NCI-H146 (cell line): ENCODE measurements at regions not wholly inside any gene's neighbourhood (a gene's known extent, or its start where the extent isn't known, plus 50 kb on each side); places are given as distances from the start of the nearest gene placed in this dataset.
"Not testable (repeated sequence)": the region's sequence is repeated elsewhere in the genome, so short reads cannot be mapped to it uniquely, and the experiment has no call there.

Experiments
- DNase-seq: peaks from one replicate; lab custom pipeline; 2025; lab: John Stamatoyannopoulos, UW

DNA sequence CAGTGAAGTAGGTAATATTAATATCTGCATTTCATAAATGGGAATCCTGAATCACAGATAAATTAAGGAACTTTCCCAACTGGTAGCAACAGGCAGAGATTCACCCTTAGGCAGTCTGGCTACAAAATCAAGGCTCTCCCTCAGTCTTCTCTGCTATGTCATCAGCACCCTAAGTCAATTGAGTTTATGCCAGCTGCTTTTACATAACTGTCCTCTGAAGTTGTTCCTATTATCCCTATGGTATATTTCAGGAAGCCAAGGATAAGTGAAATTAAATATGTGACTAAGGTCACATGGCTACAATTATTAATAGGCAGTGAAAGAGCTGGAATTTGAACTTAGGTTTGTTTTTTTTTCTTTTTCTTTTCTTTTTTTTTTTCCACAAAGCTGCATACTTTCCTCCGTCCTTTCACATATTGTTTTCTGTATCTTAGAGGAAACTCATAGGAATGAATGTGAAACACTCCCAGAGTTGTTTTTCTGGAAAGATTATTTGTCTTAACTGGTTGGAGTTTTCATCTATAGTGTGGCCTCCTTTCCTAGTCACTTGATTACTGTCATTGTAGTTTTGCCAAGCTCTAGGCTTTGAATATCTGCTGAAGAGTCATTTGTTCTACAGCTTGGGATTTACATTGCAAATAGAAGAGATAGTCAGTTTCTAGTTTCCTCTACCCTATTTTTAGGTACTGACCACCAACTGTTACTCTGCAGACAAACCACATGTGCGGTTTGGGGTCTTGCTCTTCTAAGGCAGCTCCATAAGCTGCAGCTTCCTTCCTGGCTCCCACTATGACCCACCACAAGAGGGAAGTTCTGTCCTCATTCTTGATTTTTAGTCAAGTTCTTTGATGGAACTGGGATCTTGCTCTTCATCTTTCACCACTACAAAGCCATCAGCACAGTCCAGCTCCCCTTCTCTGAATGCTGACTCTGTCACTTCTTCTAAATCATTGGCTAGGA lies 338.0 kb upstream of the KIAA1217 start:
- no peak for DNase-seq

DNA sequence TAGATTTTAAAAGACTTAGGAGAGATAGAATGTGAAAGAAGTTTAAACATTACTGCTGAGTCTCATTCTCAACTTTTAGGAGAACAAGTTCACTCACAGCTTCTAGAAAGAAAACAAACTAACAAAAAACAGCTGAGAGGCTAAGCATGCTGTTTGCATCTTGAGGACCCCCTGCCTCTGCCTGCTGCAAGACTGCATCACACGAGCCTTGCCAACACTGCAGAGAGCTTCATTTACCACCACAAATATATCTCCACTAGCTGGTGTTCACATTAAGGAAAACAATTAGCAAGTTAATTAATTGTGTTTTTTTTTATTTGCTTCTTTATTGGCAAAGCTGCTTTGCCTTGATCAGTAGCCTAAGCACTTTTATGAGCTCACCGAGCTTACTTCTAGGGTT lies 336.6 kb upstream of the KIAA1217 start:
- DNase-seq: no peak

DNA sequence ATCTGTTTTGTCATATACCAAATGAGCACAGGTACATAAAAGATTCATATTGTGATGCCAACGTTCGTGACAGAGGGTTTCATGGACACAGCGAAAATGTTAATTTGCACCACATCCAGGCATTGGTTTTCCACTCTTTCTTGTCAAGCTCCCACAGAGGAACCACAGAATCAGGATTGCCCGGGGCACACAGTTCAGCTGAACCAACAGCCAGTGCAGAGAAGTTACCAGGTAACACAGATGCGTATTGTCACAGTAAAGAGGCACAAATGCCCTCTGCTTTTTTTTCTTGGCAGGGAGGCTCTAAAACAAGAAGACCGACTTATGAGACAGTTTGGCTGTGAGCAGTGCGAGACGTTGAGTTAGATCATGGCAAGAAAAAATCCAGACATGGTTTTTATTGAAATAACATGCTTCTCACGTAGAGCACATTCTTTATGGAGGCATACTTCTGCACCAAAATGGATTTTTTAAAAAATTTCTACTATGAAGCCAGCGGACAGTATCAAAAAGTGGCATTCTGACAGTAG lies 331.1 kb upstream of the KIAA1217 start:
- DNase-seq: no peak

DNA sequence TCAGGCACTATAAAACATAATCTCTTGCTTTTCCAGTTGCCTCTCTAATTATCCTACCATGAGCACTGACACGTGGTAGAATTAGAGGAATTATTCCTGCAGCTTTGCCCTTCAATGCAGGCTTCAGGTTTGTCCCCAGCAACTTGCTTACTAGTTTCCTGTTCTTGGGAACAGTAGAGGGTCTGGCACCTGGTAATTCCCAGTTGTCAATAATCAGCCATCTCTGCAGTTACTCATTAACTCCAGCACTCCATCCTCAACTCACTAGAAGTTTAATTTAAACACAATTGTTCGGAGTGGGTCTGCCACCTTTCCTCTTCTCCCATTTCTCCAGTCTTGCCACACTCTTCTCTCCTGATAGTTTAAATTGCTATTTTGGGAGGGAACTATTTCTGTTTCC lies 324.3 kb upstream of the KIAA1217 start:
- DNase-seq: no peak

DNA sequence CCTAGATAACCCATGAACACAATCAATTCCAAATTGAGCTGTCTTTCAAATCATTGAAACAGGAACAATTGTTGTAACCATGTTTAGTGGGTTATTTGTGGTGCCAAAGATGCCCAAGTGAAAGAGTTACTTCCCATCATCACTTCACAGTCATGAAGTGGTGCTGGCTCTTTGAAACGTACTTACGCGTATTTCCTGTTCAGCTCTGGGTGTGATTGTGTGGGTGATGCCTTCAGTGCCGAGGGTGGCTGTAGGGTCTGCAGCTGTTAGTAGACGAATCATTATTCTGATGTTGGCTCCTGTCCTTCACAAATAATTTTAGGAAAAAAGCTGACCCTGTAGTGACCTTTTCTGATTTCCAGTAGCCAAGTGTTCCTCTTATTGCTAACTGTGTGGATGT lies 323.1 kb upstream of the KIAA1217 start:
- no peak for DNase-seq

DNA sequence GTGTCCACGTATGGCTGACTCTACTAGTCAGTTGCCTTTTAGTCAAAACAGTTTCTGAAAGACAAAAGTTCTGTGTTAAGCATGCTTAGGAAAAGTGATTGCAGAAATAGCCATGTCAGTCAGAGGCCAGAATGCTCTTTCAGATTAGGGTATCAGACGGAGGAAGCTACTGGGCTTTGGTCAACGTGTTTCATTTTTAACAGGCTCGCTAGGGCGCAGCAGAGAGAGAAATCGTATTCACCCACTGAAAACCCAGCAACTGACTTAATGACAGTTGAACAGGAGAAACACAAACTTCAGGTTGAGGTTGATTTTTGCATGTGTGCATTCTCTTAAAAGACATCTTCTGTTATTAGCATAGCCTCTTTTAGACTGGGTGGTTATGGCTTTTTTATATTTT lies 322.6 kb upstream of the KIAA1217 start:
- DNase-seq: no peak

DNA sequence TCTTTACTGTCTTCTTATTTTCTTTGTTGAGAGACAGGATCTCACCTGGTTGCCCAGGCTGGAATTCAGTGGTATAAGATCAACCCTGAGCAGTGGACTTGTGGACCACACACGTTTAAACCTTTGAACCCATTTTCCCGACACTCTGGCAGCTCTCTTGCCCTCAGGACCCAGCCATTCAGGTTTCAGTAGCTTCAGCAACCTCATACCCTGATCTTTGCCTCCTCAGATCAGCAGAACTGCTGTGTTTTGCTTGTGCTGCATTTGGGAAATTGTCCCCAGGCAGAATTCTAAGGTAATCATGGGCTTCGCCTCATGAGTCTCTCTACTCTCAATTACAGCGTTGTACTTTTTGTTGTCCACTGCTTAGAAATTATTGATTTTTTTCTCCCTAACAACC lies 317.6 kb upstream of the KIAA1217 start:
- DNase-seq: no peak

DNA sequence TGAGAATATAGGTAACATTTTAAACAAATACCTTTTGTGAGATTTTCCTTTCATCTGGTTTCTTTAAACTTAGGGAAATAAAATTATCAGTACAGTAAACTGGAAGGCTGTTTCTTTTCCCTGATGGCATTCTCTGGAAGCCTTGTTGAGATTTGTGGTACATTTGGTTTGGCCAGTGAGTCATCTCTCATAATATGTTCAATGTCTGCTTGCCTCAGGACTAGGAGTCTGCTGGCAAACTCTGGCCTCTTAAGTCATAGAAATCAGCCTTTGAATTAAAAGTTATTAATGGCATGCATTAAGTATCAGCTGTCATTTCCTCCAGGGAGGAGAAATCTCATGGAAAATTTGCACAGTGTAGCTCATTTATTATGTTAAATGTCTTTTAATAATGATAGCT lies 316.6 kb upstream of the KIAA1217 start:
- DNase-seq: no peak

DNA sequence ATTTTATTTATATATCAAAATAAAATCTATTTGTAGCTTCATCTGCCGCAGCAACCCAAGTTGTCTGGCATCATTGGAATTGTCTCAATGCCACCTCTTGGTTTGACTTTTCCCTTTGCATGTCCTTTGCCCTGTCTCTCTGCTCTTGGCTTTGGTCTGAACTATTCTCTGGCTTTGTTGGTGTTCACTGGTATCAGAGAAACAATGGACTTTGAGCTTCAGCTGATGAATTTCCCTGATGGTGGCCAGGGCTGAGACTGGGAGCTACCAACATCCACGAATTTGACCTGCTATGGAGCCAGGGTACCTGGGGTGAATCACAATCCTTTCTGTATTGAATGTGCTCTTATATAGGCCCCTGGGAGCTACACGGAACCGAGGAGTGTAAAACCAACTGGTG lies 311.7 kb upstream of the KIAA1217 start:
- no peak for DNase-seq

DNA sequence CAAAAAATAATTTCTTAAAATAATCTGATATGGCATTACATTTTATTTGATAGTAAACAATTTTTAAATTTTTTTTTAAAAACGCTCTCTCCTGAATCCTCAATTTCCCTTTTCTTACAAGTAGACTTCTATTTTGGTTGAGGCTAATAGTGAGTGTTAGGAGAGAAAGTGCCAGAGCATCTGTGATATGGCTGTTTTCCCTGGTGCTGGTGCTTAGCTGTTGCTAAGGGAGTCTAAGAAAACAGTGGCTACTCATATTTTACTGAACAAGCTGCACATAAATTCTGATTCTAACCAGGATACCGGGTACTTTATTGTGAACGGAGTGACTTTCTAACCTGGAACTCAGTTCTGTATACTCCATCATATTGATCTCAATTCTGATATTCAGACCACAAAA lies 311.1 kb upstream of the KIAA1217 start:
- no peak for DNase-seq

DNA sequence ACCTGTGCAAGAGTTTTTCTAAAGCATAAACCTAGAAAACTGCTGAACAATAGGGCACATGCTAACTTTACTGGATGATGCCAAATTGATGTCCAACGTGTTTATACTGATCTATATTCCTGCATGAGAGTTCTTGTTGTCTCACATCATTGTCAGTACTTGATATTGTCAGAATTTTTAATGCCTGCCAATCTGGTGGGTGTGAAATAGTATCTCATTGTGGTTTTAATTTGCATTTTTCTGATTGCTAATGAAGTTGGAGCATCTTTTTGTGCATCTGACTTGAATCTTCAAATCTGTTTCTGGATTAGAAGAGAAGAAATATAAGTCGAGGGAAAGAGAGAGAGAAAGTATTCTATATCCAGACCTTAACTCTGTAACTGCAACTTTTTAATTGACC lies 309.8 kb upstream of the KIAA1217 start:
- DNase-seq: no peak

DNA sequence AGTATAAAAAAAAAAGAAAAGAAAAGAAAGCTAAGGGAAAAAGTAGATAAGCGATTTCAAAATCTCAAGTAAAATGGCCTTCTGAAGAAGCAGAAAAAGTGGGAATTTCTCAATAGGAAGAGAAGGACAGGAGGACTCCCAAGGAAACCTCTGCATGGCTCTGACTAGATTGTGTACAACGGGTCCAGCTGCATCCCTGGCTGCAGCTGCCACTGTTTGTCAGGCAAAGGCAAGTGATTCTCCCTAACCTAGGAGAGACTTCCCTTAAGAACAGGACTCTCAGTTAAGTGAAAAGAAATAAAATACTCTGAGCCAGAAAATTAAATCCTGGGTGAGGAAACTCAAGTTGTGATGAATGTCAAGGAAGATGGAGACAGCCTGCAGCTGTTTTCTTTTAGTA lies 298.6 kb upstream of the KIAA1217 start:
- no peak for DNase-seq

DNA sequence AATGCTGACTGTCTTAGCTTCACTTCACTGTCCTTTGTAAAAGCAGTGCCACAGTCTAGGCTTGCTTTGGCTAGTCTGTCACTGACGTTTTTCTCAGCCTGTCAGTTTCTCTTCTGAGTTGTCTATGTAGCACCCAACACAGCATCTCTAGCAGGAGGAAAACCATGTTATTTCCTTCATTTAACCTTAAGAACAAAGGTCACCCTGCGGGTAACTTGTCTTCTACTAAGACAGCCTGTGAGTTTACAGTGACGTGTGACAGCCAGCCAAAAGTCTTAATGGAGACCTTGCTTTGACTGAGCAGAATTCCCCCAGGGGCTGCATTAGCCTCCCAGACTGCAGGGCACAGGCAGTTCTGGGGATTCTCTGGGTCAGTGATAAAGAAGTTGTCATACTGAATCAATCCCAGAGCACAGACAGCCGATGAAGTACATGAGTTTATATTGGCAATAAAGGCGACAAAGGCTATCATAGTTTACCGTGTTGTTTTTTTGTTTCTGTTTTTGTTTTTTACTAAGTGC lies 296.0 kb upstream of the KIAA1217 start:
- DNase-seq: no peak

DNA sequence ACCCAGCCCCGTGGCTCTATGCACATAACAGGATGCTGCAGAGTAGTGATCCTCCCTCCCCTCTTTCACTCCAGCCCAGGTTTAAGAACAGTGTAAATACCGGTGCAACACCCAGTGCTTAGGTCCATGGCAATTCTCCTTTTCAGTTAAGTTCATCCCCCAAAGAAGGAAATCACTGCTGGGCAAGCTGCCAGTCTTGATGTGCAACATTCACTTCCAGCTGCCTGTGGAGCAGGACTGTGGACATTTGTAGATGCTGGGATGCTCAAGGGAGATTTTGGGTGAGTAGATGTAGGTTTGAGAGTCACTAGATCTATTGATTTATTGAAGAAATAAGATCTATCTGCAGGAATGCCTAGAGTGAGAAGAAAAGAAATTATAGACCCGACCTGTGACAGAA lies 294.3 kb upstream of the KIAA1217 start:
- DNase-seq: no peak

DNA sequence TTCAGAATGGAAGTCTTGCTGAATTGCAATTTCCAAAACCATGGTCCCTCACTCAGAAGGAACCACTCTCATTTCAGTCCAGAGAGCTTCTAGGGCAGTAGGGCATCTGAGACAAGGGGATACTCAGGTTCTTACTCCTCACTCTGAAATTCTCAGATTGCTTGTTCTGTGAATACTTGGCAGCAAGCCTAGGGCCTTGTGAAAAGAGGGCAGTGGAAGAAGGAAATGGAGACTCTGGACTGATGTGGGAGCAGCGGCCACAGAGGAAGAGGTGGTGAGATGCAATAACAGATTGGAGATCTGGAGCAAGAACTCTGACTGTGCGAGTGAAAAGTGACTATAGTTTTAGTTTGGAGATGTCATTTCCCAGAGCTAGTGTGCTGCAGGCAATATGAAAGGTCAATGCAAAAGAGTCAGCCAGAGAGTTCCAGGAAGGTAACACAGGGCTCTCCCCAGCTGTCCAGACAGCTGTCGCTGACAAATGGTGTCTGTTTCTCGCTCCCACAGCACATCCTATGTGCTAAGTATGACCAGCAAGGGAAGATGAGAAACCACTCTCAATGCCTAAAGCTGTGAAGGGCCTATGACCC lies 291.6 kb upstream of the KIAA1217 start:
- DNase-seq: no peak

DNA sequence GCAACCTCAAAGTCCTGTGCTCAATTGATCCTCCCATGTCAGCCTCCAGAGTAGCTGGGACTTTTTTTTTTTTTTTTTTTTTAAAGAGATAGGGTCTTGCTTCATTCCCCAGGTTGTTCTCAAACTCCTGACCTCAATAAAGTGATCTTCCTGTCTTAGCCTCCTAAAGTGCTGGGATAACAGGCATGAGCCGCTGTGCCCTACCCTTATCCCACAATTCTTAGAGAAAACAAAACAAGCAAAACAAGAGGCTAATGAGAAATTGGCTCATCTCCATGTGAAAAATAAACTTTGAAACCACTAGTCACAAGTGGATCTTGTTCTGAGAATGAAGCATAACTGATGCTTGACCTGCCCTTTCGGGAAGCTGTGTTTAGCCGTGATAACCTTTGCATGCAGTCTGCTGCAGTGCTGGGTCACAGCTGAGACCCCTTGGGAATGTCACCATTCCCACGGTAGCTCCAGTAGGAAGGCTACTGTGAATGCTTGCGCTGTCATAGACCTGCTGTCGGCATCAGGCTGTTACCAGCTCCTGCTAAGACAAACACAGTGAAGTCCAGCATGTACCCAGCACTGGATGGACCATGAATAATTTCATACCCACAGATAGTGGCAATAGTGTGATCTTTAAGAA lies 290.7 kb upstream of the KIAA1217 start:
- DNase-seq: no peak

DNA sequence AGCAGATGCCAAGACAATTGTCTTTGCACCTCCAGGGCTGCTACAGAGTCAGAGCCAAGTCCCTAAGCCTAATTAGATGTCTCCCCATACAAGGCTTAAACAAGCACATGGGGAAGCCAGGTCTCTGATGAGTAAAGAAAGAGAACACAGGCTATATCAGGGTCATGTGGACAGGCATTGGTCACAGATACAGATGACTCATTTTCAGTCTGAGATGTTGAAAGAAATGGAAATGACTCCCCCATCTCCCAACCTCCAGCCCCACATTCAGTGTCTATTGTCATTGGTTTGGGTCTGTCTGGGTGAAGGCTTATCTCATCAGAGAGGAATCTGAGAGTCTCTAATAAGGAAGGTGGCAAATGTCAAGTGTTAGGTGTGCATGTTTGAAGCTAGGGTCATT lies 290.1 kb upstream of the KIAA1217 start:
- no peak for DNase-seq

DNA sequence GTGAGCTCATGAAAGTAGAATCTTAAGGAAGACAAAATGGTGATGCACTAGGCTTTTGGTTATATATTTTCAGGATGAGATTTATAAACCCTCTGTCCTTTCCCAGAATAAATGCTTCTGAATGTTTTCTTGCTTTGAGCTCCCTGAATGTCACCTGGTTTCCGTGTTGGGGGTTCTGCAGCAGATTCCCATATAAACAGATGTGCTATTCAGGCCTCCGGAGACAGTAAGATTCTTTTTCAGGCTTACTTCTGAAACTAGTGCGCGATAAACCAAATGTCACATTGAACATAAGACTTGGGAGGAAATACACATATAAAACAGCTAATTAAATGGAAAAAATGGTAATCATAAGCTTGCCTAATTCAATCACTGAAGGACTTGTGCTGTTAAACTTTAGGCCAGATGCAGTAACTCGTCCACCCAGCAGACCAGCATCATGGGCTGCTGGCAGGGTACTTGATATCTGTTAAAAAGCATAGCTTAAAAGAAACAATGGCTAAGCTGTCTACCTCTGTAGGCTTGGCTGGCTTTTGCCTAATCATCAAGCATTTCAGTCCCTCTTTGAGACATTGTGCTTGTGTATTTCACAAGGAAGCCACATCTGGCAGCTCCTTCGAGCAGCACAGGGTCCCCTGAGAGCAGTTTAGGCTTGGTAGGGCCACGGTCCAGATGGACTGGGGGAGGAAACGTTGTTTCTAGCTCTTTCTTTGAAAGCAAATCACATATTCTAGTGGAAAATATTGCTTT lies 281.2 kb upstream of the KIAA1217 start:
- DNase-seq: no peak

DNA sequence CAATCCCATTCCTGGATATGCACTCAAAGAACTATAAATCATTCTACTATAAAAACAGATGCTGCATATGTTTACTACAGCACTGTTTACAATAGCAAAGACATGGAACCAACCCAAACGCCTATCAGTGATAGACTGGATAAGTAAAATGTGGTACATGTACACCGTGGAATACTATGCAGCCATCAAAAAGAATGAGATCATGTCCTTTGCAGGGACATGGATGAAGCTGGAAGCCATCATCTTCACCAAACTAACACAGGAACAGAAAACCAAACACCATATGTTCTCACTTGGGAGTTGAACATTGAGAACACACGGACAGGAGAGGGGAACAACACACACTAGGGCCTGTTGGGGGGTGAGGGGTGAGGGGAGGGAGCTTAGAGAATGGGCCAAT lies 274.9 kb upstream of the KIAA1217 start:
- DNase-seq: not testable (repeated sequence)

DNA sequence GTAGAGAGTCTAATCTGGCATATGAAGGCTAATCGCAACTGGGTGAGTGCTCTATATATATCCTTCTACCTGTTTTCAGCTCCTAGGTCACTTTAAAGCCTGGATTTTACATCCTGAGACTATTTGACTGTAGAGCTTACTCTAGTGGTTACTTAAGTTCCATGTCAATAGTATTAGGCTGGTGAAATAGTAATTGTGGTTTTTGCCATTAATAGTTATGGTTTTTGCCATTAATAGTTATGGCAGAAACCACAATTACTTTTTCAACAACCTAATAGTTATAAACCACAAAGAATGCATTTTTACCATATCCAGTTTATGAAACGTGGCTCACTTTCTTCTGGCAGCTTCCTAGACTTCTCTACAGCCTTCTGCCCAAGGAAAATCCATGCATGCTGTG lies 263.1 kb upstream of the KIAA1217 start:
- DNase-seq: no peak

DNA sequence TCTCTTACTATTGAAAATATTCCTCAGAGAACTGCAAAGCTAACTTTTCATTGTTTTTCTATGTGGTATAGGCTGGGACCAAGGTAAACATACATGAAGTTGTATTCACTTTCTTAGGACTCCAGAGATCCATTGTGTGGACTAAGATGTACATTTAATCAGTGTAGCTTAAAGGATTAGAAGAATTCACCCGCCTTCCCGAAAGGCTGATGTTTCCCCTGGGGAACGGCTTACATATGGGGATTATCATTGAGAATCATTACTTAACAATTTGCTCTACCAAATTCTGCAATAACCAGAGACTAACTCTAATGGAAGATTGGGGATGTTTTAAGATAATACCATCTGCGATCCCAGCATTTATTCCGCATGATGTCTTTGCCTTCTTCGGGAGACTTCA lies 257.1 kb upstream of the KIAA1217 start:
- no peak for DNase-seq
